HepG2 (cell line): ENCODE measurements at regions not wholly inside any gene's neighbourhood (a gene's known extent, or its start where the extent isn't known, plus 50 kb on each side); places are given as distances from the start of the nearest gene placed in this dataset.

ENCODE experiments used
- SKI ChIP-seq: fragments of 450-650 bp; IDR thresholded peaks from one replicate; pipeline ENCODE4 v1.6.1; 2018; ENCODE audit warnings: mild to moderate bottlenecking; ENCODE audit not compliant: partially characterized antibody
- THAP7 ChIP-seq: sonication (generic); formaldehyde crosslinking; IDR thresholded peaks from 2 replicates; pipeline ENCODE4 v1.8.1; 2023; ENCODE audit warnings: mild to moderate bottlenecking, missing genetic modification reagents
- ZNF687 ChIP-seq: sonication (generic); formaldehyde crosslinking; IDR thresholded peaks from 2 replicates; pipeline ENCODE4 v1.5.1; 2020; ENCODE audit warnings: mild to moderate bottlenecking, missing genetic modification reagents, moderate library complexity
- TF ChIP-seq, protein P1 (sequence below): fragments of 450-650 bp; IDR thresholded peaks from 2 replicates; pipeline ENCODE4 v1.6.1; 2017

DNA sequence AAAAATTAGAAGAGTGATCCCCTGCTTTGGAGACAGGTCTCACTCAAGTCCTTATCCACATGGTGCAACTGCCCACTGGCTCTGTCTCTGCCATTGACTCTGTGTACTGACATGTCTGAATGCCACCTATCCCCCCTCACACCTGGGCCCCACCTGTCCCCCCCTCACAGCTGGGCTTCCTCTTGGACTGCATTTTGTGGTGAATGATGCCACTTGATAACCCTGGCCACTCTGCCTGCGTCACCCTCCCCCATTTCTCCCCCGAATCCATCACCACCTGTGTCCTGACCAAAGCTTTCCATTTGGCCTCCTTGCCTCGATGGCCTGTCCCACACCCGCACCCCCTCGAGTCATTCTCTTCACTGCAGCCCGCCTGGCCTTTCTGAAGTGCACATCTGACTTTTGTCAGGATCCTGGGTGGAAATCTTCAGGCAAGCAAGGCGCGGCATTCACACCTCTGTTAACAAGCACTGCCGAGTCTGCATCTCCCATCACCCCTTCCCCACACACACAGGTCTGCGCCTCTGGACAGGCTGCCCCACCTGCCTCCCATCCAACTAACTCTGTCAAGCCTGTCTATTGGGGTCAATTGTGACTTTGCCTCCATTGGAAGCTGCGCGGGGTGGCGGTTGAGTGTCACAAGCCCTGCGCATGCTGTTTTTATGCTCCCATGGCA lies 175.3 kb upstream of the KLF14 start (continued):
- TF ChIP-seq THAP7 (CRISPR knock-in tag) (no peak), ZNF687 (CRISPR knock-in tag) (peak; percentile 75), SKI (no peak)
- TF ChIP-seq, protein P1, sequence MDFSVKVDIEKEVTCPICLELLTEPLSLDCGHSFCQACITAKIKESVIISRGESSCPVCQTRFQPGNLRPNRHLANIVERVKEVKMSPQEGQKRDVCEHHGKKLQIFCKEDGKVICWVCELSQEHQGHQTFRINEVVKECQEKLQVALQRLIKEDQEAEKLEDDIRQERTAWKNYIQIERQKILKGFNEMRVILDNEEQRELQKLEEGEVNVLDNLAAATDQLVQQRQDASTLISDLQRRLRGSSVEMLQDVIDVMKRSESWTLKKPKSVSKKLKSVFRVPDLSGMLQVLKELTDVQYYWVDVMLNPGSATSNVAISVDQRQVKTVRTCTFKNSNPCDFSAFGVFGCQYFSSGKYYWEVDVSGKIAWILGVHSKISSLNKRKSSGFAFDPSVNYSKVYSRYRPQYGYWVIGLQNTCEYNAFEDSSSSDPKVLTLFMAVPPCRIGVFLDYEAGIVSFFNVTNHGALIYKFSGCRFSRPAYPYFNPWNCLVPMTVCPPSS: no peak
- TF ChIP-seq, all 625 proteins: peak for 7
